SHP77 treated with DMSO at 0.1 percent for 48 hours (cell line): ENCODE measurements at regions not wholly inside any gene's neighbourhood (a gene's known extent, or its start where the extent isn't known, plus 50 kb on each side); places are given as distances from the start of the nearest gene placed in this dataset.

ENCODE experiments used
- DNase-seq: peaks from one replicate; lab custom pipeline; 2025; lab: John Stamatoyannopoulos, UW

- DNase-seq = no peak
Observed at GRCh38 chrX:94041881-94042280, 367.9 kb downstream of the FAM133A start.

- no peak for DNase-seq
Observed at GRCh38 chrX:94045724-94046123, 371.7 kb downstream of the FAM133A start.

GRCh38 chrX:94051926-94052325 is 377.9 kb downstream of the FAM133A start:
- no peak for DNase-seq

- DNase-seq = no peak
Observed at GRCh38 chrX:94053575-94053974, 379.6 kb downstream of the FAM133A start.

GRCh38 chrX:94057385-94057784 is 383.4 kb downstream of the FAM133A start:
- DNase-seq = no peak

- DNase-seq = no peak
Observed at GRCh38 chrX:94058728-94059382, 384.8 kb downstream of the FAM133A start.

GRCh38 chrX:94065091-94065490 is 391.1 kb downstream of the FAM133A start:
- DNase-seq = no peak

GRCh38 chrX:94089149-94089548 is 415.1 kb downstream of the FAM133A start:
- DNase-seq = no peak

GRCh38 chrX:94097868-94098267 is 423.9 kb downstream of the FAM133A start:
- no peak for DNase-seq

- no peak for DNase-seq
Observed at GRCh38 chrX:94107981-94108380, 434.0 kb downstream of the FAM133A start.

GRCh38 chrX:94114362-94114761 is 440.4 kb downstream of the FAM133A start:
- no peak for DNase-seq

GRCh38 chrX:94121799-94122198 is 447.8 kb downstream of the FAM133A start:
- no peak for DNase-seq

GRCh38 chrX:94123062-94123461 is 449.1 kb downstream of the FAM133A start:
- no peak for DNase-seq

GRCh38 chrX:94162971-94163370 is 489.0 kb downstream of the FAM133A start:
- no peak for DNase-seq

- DNase-seq = no peak
Observed at GRCh38 chrX:94178145-94178788, 504.3 kb downstream of the FAM133A start.

GRCh38 chrX:94204524-94204923 is 530.5 kb downstream of the FAM133A start:
- no peak for DNase-seq

- no peak for DNase-seq
Observed at GRCh38 chrX:94216738-94217137, 542.7 kb downstream of the FAM133A start.

GRCh38 chrX:94252211-94252610 is 578.2 kb downstream of the FAM133A start:
- DNase-seq = no peak

- DNase-seq = no peak
Observed at GRCh38 chrX:94256396-94256795, 582.4 kb downstream of the FAM133A start.

- no peak for DNase-seq
Observed at GRCh38 chrX:94265323-94265722, 591.3 kb downstream of the FAM133A start.

GRCh38 chrX:94288325-94288724 is 614.3 kb downstream of the FAM133A start:
- no peak for DNase-seq

GRCh38 chrX:94288972-94289371 is 615.0 kb downstream of the FAM133A start:
- DNase-seq = no peak

- no peak for DNase-seq
Observed at GRCh38 chrX:94302446-94302845, 628.4 kb downstream of the FAM133A start.

- DNase-seq = no peak
Observed at GRCh38 chrX:94329182-94329581, 655.2 kb downstream of the FAM133A start.
